Activated CD8-positive, alpha-beta memory T cell treated with anti-CD3 and anti-CD28 coated beads, Interleukin-2, amount 50 U/mL, for 4 hours (primary cell): ENCODE measurements at regions not wholly inside any gene's neighbourhood (a gene's known extent, or its start where the extent isn't known, plus 50 kb on each side); places are given as distances from the start of the nearest gene placed in this dataset.

Experiments used
- DNase-seq: peaks from one replicate; pipeline ENCODE4 v3.0.0-alpha.2; 2020

DNA sequence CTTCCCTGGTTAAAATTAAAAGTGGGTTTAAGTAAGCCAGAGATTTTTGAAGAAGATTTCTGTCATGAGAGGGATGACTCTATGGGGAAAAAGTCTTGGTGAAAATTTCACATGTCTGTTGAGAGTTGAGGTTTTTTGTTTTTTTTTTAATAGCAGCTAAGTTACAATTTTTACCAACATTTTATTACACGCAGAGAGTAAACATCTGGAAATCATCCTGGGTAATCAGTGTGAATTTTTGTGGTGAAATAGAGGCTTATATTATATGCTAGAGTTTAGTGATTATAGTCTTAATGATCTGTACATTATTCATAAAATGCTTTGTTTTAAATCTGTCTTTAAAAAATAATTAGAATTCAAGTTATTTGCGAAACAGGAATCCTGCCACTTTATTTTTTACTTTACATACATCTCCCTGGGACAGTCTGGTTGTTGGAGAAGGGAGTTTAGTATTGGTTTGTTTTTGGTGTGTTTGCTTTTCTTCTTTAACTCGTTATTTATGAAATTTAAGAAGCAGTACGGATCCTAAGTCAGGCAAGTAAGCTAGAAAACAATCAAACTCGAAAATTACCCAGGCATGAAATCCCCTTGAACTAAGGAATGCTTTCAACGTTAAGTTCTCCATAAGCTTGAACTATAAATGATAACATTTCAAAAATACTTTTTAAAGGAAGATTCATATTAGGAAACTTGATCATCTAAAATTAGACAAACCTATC lies 143.4 kb upstream of the TSC22D2 start:
- DNase-seq, result no peak

DNA sequence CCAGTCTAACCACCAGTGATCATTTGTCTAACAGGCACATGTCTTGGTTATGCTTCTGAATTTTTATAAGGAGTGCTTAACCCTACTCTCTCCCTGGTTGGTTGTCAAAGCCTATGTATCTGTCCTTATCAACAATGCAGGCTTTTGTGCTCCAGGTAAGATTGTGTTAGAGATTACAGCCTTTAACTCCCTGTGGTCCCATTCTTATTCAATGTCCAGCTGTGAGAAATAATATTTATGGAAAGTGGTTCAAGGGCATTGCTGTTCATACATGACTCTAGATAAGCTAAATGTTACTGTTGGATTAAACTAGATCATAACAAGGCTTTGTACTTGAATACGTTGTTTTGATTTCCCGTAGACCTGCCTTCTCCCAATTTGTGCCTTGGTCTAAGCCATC lies 146.1 kb upstream of the TSC22D2 start:
- no peak for DNase-seq

DNA sequence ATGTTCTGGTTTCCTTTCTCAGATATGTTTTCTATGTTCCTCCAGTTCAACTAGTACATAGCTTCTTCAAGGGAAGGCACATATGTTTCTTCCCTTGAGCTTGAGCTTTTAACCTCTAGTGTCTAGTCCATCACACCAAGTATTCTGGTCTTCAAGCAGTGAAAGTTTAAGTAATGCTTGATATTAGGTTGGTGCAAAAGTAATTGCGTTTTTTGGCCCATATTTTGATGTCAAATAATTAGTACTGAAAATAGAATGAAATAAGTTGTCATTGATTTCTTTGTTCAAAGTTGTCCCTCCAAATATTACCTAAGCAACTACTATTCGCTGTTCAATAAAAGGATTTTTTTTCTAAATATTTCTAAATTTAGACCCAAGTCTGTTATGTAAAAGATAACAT lies 146.7 kb upstream of the TSC22D2 start:
- no peak for DNase-seq

DNA sequence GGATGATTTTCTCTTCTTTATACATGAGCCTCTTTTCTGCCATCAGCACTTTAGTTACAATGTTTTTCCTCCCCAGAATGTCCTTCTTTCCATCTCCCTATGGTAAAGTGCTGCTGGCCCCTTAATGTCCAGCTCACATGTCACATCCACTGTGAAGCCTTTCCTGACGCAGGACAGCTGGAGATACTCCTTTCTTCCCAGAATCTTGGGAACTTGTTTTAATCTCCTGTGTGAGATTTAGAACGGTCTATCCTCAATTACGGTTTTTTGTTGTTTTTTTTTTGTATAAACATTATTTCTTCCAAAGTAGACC lies 147.7 kb upstream of the TSC22D2 start:
- DNase-seq, result no peak

DNA sequence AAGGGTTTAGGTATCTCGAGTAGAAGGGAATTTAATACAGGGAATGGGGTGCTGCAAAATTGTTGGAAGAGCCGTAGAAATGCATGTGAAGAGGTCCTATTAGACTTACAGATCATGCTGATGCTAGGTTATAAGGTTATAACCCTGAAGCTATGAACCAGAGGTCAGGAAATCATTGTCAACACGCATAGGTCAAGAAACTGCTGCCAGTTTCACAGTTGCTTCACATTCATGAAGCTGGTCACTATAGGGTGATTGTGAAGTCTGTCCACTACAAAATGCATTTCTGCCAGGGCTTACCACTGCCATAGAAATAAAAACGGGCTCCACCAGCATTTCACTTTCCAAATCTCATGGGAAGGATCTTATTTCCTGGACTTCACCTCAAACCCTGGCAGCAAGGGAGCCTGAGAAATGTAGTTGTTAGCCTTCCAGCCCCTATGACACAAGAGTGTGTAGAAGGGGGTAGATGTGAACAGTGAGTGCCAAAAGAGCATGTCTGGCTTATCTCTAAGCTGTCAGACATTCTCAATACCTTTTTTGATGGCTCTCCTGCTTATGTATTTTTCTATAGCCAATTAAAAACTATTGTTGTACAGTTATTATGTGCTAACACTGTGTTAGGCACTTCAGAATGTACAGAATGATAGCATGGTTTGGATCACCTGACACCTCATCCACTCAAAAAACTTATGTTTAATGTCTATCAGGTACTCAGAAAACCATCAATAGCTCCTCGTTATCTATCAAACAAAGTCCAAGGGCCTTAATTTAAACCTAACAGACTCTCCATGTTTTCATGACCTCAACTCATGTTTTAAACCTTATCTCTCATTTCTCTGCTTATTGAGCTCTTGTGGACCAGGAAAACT lies 148.3 kb upstream of the TSC22D2 start:
- DNase-seq, result no peak

DNA sequence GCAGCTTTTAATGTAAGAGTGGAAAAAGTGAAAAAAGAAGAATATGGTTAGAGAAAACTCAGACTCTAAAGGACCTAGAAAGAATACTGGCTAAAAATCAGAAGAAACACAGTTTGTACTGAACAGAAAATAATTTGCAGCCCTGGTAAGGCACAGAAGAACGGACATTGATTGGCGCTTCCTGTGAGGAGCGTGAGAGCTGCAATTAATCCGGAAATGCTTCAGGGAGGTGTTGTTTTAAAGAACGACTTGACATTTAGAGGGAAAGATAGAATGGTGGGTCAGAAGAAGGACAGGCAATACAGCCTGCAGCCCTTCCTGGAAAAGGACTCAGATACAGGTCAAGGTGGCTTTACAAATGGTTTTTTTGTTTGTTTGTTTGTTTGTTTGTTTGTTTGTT lies 151.3 kb upstream of the TSC22D2 start:
- no peak for DNase-seq

DNA sequence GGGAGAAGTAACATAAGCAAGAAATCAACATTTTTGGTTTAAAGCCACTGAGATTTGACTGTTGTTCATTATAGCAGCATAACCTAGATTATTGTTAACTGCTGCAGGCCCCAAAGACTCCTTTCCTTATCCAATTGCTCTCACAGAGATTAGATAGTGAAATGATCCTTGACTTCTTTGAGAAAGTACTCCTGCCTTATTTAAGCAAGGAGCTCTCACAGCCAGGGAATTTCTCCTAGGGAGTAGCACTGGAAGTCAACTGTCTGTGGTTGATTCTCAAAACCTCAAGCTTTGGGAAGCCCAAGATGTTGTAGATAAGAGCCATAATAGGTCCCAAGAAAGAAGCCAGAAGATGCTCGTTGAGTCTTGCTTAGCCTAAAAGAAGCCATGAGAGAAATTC lies 151.8 kb upstream of the TSC22D2 start:
- no peak for DNase-seq

DNA sequence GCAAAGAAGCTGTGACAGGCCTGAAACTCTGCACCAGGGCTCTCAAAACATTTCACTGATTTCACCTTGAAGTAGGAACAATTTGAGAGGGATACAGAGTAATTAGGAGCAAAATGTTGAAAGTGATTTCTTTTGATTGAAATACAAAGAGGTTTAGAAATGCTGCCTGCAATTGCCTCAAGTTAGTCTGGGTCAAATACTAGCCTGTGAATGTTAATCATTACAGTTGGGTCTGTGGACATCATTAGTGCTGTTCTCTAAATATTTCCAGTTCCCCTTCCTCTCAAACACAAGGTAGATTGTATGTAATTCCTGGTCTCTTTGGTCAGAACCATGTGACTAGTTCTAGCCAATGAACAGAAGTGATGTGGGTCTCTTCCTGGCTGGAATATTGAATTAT lies 152.3 kb upstream of the TSC22D2 start:
- DNase-seq, result no peak

DNA sequence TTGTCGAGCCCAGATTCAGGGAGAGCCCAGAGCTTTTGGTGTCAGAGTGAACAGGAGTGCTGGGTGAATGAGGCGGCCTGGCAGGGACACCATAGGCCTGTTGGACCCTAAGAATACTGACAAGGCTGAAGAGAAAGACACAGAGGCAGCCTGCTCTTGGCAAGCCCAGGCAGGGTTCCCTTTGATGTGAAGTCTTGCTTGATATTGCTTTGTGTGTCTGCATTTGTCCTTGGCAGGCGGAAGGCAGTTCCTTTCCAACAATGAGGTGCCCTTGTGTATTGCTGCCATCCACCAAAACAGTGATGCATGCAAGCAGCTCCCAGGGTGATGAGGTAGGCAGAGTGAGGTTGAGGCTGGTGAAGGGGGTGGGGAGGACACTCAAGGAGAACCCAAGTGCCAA lies 152.7 kb upstream of the TSC22D2 start:
- no peak for DNase-seq

DNA sequence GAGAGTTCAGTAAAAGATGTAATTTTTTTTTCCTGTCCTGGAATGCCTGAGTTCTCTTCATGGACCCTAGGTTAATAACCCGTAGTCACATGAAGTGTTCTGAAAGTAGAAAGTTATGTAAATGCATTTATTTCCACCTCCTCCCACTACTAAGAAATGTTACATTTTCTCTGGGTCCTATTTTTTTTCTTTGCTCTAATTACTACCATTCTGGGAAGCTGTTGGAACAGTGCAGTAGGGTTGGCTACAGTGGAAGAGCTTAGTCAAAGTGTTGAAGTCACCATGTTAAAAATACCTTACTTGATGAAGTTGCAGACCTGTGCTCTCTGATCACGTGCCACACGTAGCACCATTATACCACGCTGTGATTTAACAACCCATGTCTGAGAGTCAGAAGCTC lies 153.8 kb upstream of the TSC22D2 start:
- no peak for DNase-seq

DNA sequence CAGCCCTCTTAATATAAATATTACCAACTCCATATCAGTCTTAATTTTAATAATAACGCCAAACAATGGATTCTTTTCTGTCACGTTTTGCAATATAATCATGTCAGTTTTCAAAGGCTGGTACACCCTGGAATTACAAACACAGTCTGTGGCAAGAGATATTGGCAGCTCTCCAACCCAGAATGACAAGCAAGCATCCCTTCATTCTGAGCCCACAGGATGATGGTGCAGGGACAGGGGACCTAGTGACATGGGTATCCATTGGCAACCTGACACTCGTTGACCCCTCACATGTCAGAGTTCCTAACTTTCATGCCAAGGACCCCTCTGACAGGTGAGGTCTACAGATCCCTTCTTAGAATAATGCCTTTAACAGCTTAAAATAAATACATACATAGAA lies 154.5 kb upstream of the TSC22D2 start:
- DNase-seq, result no peak

DNA sequence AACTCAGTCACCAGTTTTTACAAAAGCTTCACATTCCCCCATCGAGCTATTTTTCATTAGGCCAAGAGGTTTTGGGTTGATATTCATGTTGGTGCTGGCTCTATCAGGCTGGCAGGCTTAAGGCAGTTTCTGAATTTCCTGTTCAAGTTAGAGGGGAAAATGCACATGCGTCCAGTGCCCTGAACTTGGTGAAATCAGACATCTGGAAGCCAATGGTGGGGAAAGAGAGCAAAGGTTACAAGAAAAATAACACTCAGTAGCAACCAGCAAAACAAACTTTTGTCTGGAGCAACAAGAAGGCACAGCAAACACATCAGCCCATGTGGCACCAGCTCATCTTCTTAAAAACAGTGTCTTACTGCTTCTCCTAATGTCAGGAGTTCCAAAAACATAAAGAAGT lies 155.6 kb upstream of the TSC22D2 start:
- no peak for DNase-seq

DNA sequence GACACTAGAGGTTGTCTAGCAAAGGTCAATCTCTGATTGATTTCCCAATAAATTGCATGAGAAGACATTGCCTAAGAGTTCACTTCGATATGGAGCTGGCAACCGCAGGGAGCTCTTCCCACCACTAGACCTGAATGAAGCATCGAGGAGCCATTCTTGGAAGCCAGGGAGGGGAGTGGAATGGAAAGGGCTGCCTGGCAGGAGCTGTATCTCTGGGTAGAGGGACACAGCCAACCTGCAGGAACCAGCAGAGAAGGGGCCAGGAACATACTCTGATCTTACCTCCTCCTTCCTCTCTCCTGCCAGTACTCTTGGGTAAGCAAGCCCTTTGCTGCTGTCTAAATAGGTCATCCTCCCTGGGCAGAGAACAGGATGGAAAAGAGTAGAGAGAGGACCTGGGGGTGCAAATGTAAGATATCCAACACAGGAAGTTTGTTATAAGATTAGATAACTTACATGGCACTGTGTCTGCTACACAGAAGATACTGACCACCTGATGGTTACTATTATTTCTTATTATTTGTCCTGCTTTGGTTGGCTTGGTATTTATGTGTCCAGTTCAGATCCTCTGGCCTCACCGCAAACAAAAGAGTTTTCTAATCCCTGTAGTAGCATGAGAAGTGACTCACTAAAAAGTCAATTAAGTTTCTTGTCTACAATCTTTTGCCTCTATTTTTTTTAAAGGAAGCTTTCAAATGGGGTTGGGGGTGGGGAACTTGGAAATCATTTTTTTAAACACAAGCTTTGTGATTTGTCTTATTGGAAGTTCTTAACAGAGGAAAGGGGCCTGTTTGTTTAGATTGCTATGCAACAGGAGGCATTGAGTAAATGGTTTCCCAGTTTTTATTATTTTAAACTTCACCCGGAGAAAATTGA lies 156.7 kb upstream of the TSC22D2 start:
- no peak for DNase-seq

DNA sequence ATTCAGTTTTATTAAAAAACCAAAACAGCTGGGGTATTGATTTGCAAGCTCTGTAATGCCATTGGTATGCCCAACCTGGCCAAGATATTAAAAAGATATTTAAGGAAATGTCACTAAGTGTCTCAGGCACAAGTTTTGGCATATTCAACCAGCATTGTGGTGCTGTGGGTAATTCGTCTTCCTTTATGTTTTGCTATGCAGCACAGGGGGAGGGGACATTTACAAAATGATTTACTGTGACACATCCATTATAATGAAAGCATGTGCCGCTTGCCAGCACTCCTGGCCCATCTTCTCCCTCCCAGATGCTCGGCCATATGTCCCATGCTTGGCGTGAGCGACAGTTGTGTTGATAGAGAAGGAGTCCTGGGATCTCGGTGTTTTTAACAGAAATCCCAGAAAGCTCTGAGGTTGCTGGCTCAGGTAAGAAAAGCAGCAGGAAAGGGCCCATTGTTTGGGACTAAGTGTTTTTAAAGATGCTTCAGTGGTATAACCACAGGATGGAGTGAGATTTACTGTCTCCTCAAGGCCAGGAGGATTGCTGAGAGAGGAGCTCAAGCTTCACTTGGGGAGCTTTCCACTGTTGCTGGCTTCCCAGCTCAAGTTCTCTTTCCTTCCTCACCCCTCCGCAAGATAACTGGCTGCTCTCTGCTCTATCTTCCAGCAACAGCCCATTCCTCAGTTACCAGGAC lies 158.2 kb upstream of the TSC22D2 start:
- no peak for DNase-seq

DNA sequence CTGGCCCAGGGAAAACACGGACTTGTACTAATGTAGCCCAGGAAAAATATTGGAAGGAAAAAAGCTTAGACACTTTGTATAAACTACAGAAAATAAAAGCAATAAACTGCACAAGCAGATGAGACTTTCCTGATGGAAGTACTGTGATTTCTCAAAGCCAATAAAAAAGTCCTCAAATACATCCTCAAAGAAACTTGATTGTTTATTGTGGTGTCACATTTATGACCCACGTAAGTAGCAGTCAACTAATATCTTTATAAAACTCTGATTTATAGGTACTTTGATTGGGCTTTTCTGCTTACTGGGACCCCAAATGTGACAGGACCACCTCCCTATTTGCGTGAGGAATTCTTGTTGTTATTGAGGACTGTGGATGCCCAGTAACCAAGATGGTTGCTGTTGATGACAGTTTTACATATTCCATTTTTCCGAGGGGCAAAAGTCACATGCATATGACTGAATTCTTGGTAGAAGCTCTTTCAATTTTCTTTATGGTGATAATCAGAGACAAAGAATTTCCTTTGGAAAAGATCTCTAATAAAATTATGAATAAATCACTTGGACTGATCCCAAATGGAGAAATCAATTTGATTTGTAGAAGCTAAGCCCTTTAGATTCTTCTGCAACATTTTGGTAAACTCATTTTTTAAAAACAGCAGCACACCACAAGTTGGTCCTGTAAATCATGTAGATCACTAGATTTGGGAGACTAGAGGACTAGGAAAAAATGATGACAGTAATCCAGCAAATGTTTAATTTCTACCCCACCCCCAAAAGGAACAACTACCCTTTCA lies 159.0 kb upstream of the TSC22D2 start:
- DNase-seq, result no peak

DNA sequence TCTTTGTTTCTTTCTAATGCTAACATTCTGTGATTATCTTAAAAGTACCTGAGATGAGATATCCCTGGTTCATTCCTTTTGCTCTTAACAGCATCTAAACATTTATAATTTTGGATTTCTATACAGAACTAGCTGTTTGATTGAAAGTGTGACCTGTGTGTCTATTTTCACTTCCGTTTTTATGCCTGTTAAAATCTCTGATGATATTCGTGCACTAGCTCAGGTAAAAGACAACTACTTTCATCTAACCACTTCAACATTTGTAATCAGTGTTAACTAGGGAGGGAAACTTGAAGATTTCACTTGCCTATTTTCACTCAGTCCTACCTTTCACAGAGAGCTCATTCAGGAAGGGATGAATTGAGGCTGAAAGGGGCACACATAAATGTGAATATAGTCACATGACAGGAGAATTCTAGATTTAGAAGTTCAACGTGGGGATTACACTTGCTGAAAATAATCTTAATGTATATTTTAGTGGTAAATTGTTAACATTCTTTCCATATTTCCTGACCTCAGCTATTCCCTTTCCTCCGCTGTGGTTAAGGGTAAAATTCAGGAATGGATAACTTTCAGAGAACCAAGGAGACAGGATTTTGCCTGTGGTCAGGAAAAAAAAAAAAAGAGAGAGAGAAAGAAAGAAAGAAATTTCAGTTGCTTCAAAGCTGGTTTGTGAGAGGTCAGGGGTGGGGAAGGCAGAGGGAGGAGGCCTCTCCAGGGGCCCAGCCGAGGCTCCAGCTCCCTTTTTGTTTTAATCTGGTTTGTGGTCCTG lies 159.8 kb upstream of the TSC22D2 start:
- DNase-seq, result no peak

DNA sequence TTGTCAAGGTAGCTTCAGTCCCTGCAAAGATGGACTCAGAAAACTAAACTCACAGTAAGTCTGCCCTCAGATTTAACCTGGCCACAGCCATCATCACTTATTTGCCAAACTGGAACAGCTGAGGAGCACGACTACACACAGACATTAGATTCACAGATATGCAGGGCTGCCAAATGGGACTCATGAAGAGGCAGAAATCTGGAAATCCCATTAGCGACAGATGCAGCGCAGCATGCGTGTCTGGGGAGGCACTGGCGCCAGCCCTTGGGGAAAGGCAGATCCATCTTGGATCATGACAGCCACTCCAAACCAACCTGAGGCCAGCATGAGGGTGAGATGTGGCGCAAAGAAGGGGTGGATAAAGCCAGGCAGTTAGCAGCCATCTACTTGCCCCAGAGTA lies 160.7 kb upstream of the TSC22D2 start:
- no peak for DNase-seq

DNA sequence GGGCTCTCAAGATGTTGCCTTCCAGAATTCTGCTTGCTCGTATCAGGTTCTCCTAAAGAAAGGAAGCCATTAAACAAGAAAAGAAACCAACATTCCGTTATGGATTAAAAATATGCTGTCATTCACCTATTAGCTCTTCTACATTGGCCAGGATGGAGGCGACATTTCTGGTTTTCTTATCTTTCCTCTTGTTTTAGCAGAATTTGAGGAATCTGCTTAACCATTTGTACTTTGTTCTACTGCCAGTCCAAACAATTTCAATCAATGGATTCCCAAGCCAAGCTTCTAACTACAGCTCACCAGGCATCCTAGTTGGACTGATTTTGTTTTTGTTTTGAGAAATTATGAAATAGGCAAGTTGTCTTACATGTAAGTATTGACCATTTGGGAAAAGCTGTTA lies 164.6 kb upstream of the TSC22D2 start:
- DNase-seq, result no peak

DNA sequence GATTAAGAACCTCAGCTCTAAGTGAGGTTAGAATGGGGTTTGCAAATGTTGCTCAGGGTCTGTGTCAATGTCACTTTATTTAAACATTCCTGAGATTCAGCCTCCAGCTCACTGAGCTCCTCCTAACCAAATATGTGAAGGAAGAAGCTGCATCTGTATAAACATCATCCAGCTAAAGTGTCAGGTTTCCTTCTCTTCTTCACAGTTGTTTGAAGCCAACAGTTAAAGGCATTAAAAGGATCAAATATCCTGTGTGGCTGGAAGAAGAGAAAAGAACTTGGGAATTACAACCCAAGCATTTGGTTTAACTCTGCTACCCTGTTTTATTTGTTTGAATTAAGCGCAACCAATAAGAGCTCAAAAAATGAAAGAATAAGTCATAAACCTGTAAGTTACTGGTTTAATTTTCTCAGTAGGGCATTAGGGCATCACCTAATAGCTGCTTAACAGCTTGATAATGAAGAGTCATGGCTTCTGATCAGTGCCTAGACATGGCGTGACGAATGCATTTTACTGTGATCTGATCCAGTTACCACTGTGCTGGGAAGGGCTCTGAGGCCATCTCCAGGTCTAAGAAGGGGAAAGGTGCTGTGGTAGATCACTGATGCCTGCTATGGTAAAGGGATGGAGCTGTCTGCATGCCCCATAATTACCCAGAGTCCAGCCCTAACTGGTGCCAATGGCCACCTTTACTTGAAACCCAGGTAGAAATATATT lies 165.7 kb upstream of the TSC22D2 start:
- DNase-seq, result no peak

DNA sequence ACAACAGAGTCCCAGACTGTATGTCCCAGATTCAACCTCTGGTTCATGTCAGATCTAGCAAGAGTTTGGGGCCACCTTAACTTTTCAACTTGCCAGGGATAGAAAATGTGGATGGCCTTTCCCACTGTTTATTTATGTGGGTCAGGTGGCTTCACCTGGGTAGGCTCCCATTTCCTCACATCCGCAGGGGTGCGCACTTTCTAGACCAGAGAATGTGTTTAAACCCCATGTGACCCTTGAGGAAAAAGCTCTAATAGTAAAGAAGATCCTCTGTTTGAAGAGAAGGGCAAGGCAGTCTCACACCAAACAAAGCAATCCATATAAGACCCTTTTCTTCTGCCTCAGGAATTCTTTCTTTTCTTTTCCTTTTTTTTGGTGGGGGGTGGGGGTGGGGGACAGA lies 167.2 kb upstream of the TSC22D2 start:
- no peak for DNase-seq

DNA sequence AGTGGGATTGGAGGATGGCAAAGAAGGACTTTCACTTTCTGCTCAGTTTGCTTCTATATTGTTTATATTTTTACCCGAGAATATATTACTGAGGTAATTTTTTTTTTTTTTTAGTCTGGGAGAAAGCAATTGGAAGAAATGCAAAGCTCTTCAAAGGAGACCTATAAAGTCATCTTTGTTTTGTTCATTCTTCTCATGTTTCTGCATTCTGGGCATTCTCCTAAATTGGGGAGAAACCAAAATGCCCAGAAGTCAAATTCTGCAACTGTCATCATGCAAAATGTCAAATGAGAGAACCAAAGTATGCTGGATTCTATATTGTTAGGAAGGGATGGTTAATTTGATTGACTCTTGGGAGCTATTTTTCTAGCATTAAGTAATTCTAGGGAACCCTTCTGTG lies 168.3 kb upstream of the TSC22D2 start:
- DNase-seq, result no peak
